HCT116 (cell line): ENCODE measurements at regions not wholly inside any gene's neighbourhood (a gene's known extent, or its start where the extent isn't known, plus 50 kb on each side); places are given as distances from the start of the nearest gene placed in this dataset.

ENCODE experiments used
- ATAC-seq: fragments of 200-7000 bp; cut with Tn5 transposase; 2 replicates; pipeline ENCODE4 v1.9.1; 2020; ENCODE audit warnings: mild to moderate bottlenecking, moderate library complexity
- BruUV-seq: library from RNA; stranded (reverse); fragments of 400-500 nt; replicated peaks from 2 replicates; lab custom pipeline; 2021; lab: Mats Ljungman, UMichigan
- CTCF ChIA-PET: fragments of 300-600 bp; sonication (Branson Sonifier 250); formaldehyde crosslinking; loops from one replicate; lab custom pipeline; 2021; ENCODE audit warnings: antibody characterized with exemption; lab: Charles Lee
- POLR2A ChIA-PET: fragments of 300-600, 350-600 bp; sonication (Branson Sonifier 250); formaldehyde crosslinking; loops from one replicate; lab custom pipeline; 2021; ENCODE audit warnings: antibody characterized with exemption; lab: Charles Lee
- RAD21 ChIA-PET, 2 experiments: fragments of 300-600 bp; sonication (Branson Sonifier 250); formaldehyde crosslinking; loops; one replicate each; lab custom pipeline; 2023; ENCODE audit warnings: low total read pairs in 2 of 2; ENCODE audit not compliant: uncharacterized antibody in 2 of 2, unreplicated experiment in 2 of 2, low non-redundant PET in 1 of 2; lab: Charles Lee
- DNase-seq: peaks from one replicate; pipeline ENCODE4 v3.0.0-alpha.2; 2010; ENCODE audit warnings: low read depth, low spot score
- H2AFZ ChIP-seq: fragments of 200-600 bp; shearing (Covaris generic), sonication (generic); 2 replicates; pipeline ENCODE4 v1.6.1; 2017; ENCODE audit warnings: low read depth, mixed run types, mixed read lengths, antibody characterized with exemption, low read length; ENCODE audit not compliant: poor library complexity, severe bottlenecking
- H3K27ac ChIP-seq: 2 replicates; pipeline ENCODE4 v1.5.1; 2012; ENCODE audit warnings: low read depth, low read length
- H3K27me3 ChIP-seq: fragments of 200-600 bp; sonication (generic); 2 replicates; pipeline ENCODE4 v1.6.1; 2016; ENCODE audit warnings: mixed run types, low read length, mixed read lengths; ENCODE audit not compliant: insufficient read depth
- H3K36me3 ChIP-seq, 2 experiments: fragments of 200-500 bp in 1 of 2; fragments of 200-600 bp in 1 of 2; sonication (Bioruptor generic) in 1 of 2; sonication (generic) in 1 of 2; 2 replicates each; pipeline versions ENCODE4 v1.5.1 to v1.6.1; 2014 to 2016; ENCODE audit warnings: low read length in 2 of 2, inconsistent platforms in 1 of 2, mixed read lengths in 1 of 2, mixed run types in 1 of 2; ENCODE audit not compliant: insufficient read depth in 2 of 2, control insufficient read depth in 1 of 2
- H3K4me1 ChIP-seq, 2 experiments: fragments of 200-600 bp in 1 of 2; sonication (generic) in 1 of 2; 2 replicates each; pipeline versions ENCODE4 v1.5.1 to v1.6.1; 2012 to 2017; ENCODE audit warnings: low read length in 2 of 2, inconsistent platforms in 1 of 2, mild to moderate bottlenecking in 1 of 2, mixed read lengths in 1 of 2, mixed run types in 1 of 2, moderate library complexity in 1 of 2; ENCODE audit not compliant: insufficient read depth in 2 of 2, control insufficient read depth in 1 of 2
- H3K4me2 ChIP-seq: fragments of 200-600 bp; sonication (generic); 2 replicates; pipeline ENCODE4 v1.6.1; 2017; ENCODE audit warnings: mixed run types, low read length, mixed read lengths
- H3K4me3 ChIP-seq, 2 experiments: fragments of 200-600 bp in 1 of 2; sonication (generic) in 1 of 2; replicated peaks in 1 of 2; 2 replicates each; pipeline ENCODE4 v1.5.1; 2011 to 2016; ENCODE audit warnings: low read length in 2 of 2, control low read depth in 1 of 2, low read depth in 1 of 2, mild to moderate bottlenecking in 1 of 2, mixed read lengths in 1 of 2, mixed run types in 1 of 2
- H3K79me2 ChIP-seq: fragments of 200-600 bp; sonication (generic); 2 replicates; pipeline ENCODE4 v1.6.1; 2017; ENCODE audit warnings: mild to moderate bottlenecking, mixed run types, low read length, moderate library complexity, mixed read lengths; ENCODE audit not compliant: insufficient read depth
- H3K9ac ChIP-seq: fragments of 200-600 bp; sonication (generic); 2 replicates; pipeline ENCODE4 v1.6.1; 2016; ENCODE audit warnings: low read length, mixed read lengths
- H3K9me2 ChIP-seq: fragments of 200-600 bp; sonication (generic), shearing (Covaris generic); 2 replicates; pipeline ENCODE4 v1.6.1; 2017; ENCODE audit warnings: mixed run types, mild to moderate bottlenecking, moderate library complexity; ENCODE audit not compliant: insufficient read depth
- H3K9me3 ChIP-seq, 2 experiments: fragments of 200-500 bp in 1 of 2; fragments of 200-600 bp in 1 of 2; sonication (Bioruptor generic) in 1 of 2; sonication (generic) in 1 of 2; 2 replicates each; pipeline ENCODE4 v1.6.1; 2014 to 2017; ENCODE audit warnings: low read length in 2 of 2, mixed read lengths in 2 of 2, inconsistent platforms in 1 of 2, low read depth in 1 of 2, mild to moderate bottlenecking in 1 of 2, mixed run types in 1 of 2, moderate library complexity in 1 of 2; ENCODE audit not compliant: control insufficient read depth in 1 of 2, insufficient read depth in 1 of 2
- H4K20me1 ChIP-seq: fragments of 200-600 bp; sonication (generic), shearing (Covaris generic); 2 replicates; pipeline ENCODE4 v1.6.1; 2017; ENCODE audit warnings: mixed run types, mild to moderate bottlenecking, moderate library complexity; ENCODE audit not compliant: insufficient read depth
- RAD21 ChIP-seq: IDR thresholded peaks from 2 replicates; pipeline ENCODE4 v1.6.1; 2012; ENCODE audit warnings: low read depth, mild to moderate bottlenecking
- SP1 ChIP-seq: IDR thresholded peaks from 2 replicates; pipeline ENCODE4 v1.6.1; 2012; ENCODE audit warnings: low read depth
- intact Hi-C: fragments of 100-400 bp; cut with micrococcal nuclease; formaldehyde crosslinking; loops from 2 replicates; pipeline ENCODE4 v1.10.0; 2022
- TF ChIP-seq, protein P1 (sequence below): IDR thresholded peaks from 2 replicates; pipeline ENCODE4 v1.6.1; 2012; ENCODE audit warnings: low read depth

DNA sequence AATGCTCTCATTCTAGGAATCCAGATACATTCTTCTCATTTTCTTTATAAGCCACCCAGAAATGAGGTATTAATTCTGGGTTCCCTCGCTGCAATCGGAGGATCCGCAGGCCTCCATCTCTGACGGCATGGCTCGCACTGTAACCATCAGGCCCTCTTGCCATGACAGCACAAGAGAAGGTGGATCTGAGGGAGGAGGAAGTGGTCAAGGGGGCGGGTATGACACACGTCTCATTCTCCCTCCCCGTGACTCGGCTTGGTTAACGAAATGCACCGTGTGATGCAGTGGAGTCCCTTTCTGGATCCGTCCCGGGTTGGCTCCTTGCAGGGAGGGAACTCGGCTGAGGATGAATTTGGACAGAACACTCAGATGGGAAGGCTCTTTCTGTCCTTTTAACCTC is 280.2 kb downstream of the TCERG1L start (continued):
- TF ChIP-seq, protein P1, sequence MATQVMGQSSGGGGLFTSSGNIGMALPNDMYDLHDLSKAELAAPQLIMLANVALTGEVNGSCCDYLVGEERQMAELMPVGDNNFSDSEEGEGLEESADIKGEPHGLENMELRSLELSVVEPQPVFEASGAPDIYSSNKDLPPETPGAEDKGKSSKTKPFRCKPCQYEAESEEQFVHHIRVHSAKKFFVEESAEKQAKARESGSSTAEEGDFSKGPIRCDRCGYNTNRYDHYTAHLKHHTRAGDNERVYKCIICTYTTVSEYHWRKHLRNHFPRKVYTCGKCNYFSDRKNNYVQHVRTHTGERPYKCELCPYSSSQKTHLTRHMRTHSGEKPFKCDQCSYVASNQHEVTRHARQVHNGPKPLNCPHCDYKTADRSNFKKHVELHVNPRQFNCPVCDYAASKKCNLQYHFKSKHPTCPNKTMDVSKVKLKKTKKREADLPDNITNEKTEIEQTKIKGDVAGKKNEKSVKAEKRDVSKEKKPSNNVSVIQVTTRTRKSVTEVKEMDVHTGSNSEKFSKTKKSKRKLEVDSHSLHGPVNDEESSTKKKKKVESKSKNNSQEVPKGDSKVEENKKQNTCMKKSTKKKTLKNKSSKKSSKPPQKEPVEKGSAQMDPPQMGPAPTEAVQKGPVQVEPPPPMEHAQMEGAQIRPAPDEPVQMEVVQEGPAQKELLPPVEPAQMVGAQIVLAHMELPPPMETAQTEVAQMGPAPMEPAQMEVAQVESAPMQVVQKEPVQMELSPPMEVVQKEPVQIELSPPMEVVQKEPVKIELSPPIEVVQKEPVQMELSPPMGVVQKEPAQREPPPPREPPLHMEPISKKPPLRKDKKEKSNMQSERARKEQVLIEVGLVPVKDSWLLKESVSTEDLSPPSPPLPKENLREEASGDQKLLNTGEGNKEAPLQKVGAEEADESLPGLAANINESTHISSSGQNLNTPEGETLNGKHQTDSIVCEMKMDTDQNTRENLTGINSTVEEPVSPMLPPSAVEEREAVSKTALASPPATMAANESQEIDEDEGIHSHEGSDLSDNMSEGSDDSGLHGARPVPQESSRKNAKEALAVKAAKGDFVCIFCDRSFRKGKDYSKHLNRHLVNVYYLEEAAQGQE = no peak
- no peak for TF ChIP-seq SP1

DNA sequence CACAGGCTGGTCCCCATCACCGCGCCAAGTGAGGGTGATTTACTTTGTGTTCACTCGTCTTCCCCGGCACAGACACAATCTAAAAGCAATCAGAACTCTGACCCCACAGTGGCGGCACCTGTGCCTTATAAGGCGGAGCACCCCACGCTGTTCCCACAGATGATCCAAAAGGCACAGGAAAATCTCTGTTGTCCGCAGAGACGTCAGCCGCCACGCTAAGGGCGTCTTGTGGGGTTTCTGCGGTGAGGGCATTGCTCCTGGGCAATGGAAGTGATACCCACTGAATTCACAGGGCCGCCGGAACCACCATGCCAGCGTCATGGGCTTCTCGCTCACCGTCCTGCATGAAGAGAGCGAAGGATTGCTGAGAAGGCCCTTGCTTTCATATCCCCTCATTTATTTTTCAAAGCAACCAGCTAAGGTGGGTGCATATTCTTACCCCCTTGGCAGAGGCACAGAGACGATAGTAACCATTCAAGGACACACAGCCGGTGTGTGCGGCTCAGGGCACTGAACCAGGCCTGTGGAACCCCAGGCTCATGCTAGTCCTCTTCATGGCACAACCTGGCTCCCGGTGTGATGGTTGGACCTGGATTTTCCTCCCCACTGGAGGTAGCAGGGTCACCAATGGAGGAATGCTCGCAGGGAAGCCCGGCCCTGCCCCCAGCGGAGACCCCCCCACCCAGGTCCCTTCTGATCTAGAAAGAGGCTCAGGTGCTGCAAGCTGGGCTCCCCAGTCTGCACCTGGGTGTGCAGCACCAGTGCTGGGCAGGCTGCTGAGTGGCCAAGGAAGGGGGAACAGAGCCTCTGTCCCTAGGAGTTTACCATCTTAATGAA is 279.0 kb downstream of the TCERG1L start:
- no peaks in the 10 kb centered on the region for H3K4me1 ChIP-seq
- H3K36me3 ChIP-seq = no peaks in the 10 kb centered on the region
- no peak overlapping the region for H2AFZ ChIP-seq
- BruUV-seq = no TSS peak
- POLR2A ChIA-PET = no interaction called here
- H3K27me3 ChIP-seq = no peaks in the 10 kb centered on the region
- CTCF ChIA-PET = no interaction called here
- RAD21 ChIA-PET = no interaction called here
- intact Hi-C loops = no loop called here
- H3K4me2 ChIP-seq = no peak overlapping the region
- no peaks in the 10 kb centered on the region for H4K20me1 ChIP-seq
- no peaks in the 10 kb centered on the region for H3K9me2 ChIP-seq
- H3K27ac ChIP-seq = no peak overlapping the region
- DNase-seq = no peak
- no peak for TF ChIP-seq RAD21
- H3K9ac ChIP-seq = no peak overlapping the region
- no peak for ATAC-seq
- no peaks in the 10 kb centered on the region for H3K9me3 ChIP-seq
- no peaks in the 10 kb centered on the region for H3K79me2 ChIP-seq
- no peak overlapping the region for H3K4me3 ChIP-seq
